GM10266 (cell line): ENCODE measurements at regions not wholly inside any gene's neighbourhood (a gene's known extent, or its start where the extent isn't known, plus 50 kb on each side); places are given as distances from the start of the nearest gene placed in this dataset.

Source experiments
- DNase-seq: peaks from one replicate; pipeline ENCODE4 v3.0.0; 2012; ENCODE audit errors: extremely low spot score
- TF ChIP-seq, protein P1 (sequence below): IDR thresholded peaks from 2 replicates; pipeline ENCODE4 v1.5.1; 2012; ENCODE audit warnings: mild to moderate bottlenecking, low read depth; ENCODE audit not compliant: control insufficient read depth, insufficient read depth; ENCODE audit errors: missing control alignments

DNA sequence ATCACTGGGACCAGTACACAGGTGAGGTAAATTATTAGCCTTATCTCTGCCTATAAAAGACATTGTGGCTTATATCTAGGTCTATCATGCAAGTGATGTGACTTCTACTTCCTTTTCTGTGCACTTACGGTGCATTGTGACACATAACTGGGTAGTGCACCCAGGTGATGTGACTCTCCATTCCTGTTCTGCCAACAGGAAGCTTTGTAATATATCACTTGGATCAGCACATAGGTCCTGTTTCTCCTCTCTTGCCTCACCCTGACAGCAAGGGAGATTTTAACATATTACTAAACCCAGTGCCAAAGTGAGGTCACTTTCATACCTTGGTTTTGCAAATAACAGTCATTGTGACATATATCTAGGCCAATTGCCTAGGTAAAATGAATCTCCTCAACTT is 1129.7 kb upstream of the AMELY start:
- TF ChIP-seq, protein P1, sequence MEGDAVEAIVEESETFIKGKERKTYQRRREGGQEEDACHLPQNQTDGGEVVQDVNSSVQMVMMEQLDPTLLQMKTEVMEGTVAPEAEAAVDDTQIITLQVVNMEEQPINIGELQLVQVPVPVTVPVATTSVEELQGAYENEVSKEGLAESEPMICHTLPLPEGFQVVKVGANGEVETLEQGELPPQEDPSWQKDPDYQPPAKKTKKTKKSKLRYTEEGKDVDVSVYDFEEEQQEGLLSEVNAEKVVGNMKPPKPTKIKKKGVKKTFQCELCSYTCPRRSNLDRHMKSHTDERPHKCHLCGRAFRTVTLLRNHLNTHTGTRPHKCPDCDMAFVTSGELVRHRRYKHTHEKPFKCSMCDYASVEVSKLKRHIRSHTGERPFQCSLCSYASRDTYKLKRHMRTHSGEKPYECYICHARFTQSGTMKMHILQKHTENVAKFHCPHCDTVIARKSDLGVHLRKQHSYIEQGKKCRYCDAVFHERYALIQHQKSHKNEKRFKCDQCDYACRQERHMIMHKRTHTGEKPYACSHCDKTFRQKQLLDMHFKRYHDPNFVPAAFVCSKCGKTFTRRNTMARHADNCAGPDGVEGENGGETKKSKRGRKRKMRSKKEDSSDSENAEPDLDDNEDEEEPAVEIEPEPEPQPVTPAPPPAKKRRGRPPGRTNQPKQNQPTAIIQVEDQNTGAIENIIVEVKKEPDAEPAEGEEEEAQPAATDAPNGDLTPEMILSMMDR: no peak
- no peak for DNase-seq

DNA sequence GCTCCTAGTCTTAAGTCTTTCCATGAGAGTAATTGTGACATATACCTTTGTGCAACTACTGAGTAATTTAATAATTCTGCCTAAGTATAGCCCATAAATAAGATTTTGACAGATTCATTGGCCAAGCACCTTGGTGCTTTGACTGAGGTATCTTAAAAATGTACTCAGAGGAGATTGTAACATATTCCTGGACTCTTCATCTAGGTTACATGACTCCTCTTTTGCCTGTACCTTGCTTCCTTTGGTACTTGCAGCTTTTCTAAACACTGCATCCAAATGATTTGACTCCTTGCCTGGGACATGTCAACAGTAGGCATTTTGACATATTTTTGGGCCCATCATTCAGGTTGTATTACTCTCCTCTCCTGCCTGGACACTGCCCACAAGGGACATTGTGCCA is 1125.0 kb upstream of the AMELY start:
- TF ChIP-seq, protein P1: no peak
- no peak for DNase-seq

- TF ChIP-seq, protein P1: no peak
Observed at GRCh38 chrY:8035653-8036052, 1124.1 kb upstream of the AMELY start.

DNA sequence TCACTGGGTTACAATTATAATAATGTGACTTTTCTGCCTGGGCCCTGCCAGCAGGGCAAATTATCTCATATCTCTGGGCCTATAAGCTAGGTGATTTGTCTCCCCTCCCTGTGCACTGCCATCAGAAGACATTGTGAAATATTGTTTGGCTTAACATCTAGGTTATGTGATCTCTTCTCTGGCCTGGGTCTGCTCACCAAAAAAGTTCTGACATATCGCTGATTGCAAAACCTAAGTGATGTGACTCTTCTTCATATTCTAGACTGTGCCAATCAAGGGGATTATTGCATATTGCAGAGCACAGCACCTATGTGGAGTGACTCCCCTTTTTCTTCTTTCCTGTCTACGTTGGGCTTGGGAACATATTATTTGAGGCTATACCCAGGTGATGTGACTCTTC is 1123.1 kb upstream of the AMELY start:
- TF ChIP-seq, protein P1: no peak
- DNase-seq: no peak

More at GRCh38 chrY:8035653-8036052, 1124.1 kb upstream of the AMELY start:
- DNase-seq: no peak

DNA sequence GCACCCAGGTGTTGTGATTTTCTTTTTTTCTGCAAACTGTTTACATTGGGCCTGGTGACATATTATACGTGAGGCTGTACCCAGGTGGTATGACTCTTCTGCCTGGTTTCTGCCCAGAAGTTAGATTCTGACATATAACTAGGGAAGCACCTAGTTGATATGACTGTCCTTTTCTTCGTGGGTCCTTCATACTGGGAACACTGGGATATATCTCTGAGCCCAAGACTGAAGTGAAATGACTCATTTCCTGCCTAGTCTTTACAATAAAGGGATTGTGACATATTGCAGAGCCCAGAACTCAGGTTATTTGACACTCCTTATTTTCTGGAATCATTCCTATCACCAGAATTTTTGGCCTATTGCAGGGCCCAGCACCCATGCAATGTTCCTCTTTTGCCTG is 1121.6 kb upstream of the AMELY start:
- no peak for DNase-seq
- TF ChIP-seq, protein P1: no peak

GRCh38 chrY:8020540-8020939 is 1109.0 kb upstream of the AMELY start:
- TF ChIP-seq, protein P1: no peak
- no peak for DNase-seq

GRCh38 chrY:8011515-8011914 is 1100.0 kb upstream of the AMELY start:
- TF ChIP-seq, protein P1: no peak
- DNase-seq: no peak
